HG03064 (cell line): ENCODE measurements at regions not wholly inside any gene's neighbourhood (a gene's known extent, or its start where the extent isn't known, plus 50 kb on each side); places are given as distances from the start of the nearest gene placed in this dataset.

ENCODE experiments used
- ATAC-seq: cut with Tn5 transposase; IDR thresholded peaks from one replicate; pipeline ENCODE4 v1.9.1; 2021; ENCODE audit warnings: low read depth; ENCODE audit not compliant: unreplicated experiment

DNA sequence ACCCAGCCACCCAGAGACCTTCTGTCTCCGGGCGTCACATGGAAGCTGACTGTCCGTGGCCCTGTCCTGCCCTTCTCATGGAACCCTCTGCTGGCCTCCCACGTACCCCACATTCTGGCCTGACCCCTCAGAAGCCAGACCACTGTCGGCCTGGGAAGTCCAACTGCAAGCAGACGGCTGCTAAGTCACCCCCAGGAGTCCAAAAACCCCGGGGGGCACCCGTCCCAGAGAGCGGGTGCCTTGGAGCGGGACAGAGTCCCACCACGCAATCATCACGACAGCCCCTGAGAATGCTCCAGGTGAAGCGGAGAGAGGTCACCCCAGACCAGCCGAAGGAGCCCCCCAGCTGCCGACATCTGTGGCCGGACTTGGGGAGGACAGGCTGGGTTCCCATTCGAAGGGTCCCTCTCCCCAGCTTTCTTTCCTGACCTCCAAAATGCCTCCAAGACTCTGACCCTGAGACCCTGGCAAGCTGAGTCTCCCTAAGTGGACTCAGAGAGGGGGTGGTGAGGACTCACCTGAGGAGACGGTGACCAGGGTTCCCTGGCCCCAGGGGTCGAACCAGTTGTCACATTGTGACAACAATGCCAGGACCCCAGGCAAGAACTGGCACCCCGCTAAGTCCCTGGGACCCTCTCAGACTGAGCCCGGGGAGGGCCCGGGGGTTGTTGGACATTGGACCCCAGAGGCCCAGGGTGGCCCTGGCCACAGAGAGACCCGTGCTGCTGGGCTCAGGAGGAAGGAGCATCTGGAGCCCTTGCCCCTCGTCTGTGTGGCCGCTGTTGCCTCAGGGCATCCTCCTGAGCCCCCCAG is 337.1 kb downstream of the TMEM121 start:
- ATAC-seq, result no peak

DNA sequence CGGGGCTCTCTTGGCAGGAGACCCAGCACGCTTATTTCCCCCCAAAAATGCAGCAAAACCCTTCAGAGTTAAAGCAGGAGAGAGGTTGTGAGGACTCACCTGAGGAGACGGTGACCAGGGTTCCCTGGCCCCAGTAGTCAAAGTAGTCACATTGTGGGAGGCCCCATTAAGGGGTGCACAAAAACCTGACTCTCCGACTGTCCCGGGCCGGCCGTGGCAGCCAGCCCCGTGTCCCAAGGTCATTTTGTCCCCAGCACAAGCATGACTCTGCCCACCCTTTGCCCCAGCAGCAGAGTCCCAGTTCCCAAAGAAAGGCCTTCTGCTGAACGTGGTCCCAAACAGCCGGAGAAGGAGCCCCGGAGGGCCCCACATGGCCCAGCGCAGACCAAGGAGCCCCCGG is 337.7 kb downstream of the TMEM121 start:
- ATAC-seq, result no peak

DNA sequence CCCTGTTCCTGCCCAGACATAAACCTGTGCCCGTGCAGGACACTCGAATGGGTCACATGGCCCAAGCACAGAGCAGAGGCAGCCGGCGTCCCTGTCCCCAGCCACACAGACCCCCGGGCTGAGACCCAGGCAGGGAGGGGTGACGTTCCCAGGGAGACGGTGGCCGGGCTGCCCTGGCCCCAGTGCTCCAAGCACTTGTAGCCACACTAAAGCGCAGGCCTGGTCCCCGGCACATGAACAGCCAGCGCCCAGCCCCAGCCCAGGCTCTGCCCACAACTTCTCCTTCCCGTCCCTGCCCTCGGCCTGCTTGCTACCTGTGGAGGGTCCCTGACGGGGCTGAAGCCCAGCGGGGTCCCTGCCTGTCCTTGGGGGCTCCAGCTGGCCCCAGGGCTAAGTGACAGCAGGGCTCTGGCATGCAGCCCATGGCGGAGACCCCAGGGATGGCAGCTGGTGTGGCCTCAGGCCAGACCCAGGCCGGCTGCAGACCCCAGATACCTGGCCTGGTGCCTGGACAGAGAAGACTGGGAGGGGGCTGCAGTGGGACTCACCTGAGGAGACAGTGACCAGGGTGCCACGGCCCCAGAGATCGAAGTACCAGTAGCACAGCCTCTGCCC is 338.4 kb downstream of the TMEM121 start:
- ATAC-seq, result no peak

DNA sequence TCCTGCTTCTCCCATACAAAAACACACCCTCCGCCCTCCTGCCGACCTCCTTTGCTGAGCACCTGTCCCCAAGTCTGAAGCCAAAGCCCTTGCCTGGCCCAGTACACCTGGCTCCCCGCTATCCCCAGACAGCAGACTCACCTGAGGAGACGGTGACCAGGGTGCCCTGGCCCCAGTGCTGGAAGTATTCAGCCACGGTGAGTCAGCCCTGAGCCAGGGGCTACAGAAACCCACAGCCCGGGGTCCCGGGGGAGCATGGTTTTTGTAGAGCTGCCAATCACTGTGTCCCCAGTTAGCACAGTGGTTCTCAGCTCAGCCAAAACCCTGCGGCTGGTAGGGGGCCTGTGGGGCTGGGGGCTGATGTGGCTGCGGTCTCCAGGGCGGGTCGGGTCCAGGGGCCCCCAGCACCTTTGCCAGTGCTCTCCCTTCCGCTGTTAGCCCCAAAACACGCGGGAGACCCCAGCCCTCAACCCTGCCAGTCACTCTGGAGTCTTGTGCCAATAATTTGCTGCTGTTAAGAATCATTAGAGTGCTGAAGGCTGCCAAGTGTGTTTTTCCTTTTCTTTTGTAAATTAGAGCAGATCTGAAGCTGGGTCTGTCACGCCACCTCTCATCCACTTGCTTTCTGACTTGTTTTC is 339.0 kb downstream of the TMEM121 start:
- no peak for ATAC-seq

DNA sequence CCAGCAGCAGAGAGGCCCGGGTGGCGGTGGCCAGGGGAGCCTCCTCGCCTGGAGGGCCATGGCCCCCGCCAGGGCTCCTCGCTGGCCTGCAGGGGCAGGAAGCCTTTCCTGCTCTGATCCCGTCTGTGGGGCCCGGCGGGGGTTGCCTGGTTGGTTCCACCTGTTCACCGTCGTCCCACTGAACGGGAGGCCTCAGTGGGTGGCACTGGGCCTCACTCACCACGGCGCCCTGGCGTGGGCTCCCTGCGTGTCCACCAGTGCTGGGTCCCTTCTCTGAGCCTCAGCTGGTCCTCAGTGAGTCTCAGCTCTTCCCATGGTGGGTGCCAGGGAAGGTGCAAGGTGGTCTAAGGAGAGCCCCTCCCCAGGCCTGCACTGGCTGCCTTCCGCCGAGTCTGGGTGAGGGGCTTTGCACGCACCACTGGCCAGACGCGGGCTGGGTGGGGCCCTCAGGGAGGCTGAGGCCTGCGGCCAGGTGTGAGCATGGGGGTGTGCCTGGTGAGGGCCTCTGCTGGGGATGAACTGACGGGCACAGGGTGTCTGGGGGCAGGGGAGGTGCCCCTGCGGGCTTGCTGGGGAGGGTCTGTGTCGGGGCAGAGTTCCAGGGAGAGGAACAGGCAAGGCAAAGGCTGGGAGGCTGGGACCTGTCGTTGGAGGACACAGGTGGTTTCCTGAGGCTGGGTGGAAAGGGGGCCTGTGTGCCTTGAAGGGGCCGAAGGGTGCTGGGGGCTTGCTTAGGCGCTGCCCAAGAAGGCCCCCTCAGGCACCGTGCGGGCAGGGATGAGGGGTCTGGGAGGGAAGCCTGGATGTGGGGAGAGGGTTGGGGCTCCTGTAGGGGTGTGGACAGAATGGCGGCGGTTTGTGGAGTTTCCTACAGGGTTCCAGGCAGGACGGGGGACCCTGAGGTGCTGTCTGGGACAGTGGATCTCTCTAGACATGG is 339.8 kb downstream of the TMEM121 start:
- ATAC-seq, result no peak

DNA sequence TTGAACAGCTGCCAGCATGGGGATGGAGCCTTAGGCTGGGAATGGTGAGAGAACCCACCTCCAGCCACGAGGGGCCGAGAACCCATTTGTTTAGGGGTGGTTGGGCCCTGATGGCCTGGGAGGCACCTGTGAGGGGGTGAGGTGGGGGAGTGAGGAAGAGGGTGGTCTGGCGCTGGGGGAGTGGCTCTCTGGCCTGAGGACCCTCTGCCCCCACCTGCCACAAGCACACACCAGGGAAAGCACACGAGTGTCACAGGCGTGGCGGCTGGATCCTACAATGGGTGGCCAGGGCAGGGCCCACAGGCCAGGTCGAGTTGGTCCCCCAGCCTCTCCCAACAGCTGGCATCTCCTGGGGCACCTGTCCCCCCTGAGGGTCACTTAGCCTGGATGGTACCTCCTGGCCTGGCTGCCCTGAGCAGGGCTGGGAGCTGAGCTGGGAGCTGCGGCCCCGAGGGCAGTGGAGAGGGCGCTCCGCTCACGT is 340.5 kb downstream of the TMEM121 start:
- no peak for ATAC-seq

DNA sequence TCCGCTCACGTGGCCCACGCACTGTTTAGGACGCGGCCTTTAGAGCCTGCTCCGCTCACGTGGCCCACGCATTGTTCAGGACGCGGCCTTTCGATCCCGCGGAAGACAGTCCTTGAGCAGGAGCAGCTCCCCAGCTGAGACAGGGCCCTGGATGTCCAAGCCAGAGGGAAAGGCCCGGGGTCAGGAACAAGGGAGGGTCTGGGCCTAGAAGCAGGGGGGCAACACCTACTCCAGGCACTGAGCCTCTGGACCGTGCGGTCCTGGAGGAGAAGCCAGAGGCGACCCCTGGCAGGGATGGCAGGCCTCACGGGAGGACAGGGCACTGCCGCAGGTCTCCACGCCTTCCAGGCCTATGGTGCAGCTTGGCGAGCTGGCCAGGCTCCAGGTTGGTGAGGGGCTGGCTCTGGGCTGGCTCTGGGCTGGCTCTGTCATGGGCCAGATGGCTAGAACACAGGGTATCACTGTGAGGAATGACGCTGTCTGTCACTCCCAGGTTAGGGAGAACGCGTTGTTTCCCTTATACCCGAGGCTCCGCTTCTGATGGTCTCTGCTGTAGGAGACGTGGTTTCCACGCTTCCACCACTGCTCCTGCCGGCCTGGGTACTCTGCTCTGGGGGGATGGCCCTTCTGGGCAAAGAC is 341.7 kb downstream of the TMEM121 start:
- no peak for ATAC-seq

DNA sequence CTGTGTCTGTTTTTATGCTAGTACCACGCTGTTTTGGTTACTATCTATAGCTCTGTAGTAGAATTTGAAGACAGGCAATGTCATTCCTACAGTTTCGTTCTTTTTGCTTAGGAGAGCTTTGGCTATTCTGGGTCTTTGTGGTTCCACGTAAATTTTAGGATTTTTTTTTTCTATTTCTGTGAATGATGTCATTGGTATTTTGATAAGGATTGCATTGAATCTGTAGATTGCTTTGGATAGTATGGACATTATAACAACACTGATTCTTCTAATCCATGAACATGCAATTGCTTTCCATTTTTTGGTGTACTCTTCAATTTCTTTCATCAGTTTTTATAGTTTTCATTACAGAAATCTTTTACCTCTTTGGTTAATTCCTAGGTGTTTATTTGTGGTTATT is 345.2 kb downstream of the TMEM121 start:
- no peak for ATAC-seq

DNA sequence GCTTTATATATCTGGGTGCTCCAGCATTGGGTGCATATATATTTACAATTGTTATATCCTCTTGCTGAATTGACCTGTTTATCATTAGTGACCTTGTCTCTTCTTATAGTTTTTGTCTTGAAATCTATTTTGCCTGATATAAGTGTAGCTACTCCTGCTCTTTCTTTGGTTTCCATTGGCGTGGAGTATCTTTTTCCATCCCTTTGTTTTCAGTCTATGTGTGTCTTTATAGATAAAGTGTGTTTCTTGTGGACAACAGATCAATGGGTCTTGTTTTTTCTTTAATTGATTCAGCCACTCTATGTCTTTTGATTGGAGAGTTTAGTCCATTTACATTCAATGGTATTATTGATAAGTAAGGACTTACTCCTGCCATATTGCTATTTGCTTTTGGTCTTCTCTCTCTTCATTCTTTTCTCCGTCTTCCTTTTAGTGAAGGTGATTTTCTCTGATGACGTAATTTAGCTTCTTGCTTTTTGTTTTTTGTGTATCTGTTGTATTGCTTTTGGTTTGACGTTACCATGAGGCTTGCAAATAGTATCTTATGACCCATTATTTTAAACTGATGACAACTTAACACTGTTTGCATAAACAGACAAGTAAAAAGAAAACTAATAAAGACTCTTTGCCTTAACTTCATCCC is 347.6 kb downstream of the TMEM121 start:
- ATAC-seq, result no peak

DNA sequence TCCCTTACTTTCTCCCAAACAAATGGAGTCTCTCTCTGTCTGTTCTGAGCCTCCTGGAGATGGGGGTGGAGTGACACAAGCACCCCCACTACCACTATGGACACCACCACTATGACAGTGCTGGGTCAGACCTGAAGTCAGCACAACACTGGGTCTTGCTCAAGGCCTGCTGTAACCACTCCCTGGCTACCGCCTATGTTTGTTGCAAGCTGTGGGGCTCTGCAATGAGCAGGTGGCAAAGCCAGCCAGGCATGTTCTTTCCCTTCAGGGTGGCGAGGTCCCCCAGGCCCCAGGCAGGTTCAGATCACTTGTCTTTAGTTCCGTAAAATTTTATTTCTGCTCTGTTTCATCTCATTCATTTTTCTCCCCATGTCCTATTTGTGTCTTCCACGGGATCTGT is 349.8 kb downstream of the TMEM121 start:
- ATAC-seq, result no peak

DNA sequence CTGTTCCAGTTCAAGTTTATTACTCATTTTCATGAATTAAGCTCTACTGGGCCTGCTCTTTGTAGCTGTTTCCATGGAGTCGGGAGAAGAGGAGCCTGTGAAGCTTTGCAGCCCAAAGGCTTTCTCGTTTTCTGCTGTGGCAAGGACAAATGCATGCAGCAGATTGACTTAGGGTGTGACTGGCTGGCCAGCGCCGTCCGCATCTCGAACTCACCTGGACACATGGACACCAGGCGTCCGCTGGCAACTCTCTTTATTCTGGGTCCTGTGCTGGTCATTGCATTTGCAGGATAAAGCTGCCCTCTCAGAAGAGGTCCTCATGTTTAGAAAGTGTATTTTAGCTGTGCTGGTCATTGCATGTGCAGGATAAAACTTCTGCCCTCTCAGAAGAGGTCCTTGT is 350.4 kb downstream of the TMEM121 start:
- ATAC-seq, result no peak

DNA sequence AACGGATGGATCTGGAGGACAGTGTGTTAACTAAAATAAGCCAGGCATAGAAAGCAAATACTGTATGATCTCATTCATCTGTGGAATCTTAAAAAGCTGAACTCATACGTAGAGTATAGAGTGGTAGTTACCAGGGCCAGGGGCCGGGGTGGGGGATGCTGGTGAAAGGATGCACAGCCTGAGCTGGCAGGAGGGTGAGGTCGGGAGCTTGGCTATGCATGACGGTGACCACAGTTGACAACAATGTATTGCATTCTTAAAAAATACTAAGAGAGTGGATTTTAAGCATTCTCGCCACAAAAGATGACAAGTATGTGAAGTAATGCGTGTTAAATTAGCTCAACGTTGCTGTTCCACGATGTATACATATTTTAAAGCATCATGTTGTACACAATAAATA is 351.3 kb downstream of the TMEM121 start:
- no peak for ATAC-seq

DNA sequence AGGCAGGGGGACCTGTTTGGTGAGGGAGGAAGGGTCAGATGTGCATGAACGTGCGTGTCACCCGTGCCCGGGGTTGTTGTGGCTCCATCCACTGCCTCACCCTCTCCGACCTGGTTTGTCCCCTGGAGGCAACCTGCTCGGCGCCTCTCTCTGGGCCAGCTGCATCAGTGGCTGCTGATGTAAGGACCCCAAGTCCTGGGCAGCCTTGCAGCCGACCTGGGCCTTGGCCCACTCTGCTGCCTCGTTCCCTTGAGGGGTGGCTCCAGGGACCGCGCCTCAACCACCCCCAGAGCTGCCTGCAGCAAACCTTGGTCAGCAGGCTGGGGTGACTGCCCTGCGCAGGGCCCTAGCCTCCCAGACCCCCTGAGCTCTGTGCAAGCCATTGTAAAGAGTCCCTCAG is 351.7 kb downstream of the TMEM121 start:
- ATAC-seq, result no peak

DNA sequence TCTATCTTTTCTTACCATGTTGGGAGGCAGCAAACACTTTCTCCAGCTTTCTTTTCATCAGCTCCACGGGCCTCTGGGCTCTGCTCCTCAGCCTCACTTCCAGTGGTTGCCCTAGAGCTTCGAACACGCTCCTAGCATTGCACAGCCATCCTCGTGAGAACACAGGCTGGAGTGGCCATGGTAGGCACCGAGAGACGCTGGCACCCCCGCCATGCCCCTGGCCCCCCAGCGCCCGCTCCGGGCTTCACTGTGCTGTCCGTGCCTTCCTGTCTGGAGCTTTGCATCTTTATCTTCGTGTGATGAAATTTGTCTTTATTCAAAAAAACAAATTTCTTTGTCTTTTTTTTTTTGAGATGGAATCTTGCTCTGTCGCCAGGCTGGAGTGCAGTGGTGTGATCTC is 352.2 kb downstream of the TMEM121 start:
- ATAC-seq, result no peak

DNA sequence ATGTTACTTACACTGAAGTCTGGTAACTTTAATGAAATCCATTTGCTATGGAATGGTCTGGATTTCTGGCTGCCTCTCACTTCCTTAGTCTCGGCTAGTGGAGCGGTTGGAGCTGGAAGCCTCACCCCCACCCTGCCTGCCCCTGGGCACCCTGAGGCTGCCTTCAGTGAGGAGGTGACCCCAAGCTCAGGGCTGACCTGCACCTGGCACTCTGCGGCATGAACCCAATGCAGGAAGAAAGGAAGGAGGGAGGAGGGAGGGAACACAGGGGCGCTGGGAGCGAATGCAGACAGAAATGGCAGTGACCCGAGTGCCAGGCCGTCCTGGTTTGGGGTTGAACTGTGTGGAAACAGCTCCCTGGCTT is 353.1 kb downstream of the TMEM121 start:
- no peak for ATAC-seq

DNA sequence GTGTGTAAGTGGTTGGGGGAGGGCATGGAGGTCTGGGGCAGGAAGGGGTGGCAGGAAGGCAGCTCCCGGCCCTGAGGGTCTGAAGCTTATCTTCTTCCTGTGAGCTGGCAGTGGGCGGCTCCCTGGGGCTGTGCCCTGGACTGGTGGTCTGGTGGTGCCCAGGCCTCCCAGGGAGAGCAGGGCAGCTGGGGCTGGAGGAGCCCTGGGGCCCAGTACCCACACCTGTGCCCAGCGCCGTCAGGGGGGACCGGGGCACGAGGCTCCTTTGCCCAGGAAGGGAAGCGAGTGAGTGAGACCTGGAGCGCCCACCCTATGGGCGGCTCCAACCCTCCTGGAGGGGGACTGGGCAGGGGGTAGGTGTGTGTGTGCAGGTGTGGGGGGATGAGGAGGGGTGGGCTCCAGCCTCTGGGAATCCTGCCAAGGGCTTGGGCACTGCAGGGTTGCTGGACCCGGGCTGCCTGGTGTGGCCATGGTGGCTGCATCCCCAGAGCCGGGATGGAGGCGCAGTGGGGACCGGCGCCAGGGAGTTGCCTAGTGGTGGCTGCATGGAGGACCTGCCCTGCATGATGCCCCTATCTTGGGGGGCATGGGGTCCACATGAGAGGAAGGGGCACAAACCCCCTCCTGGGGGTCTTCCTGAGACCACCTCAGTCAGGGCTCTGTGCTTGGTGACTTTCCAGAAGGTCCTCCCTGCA is 353.6 kb downstream of the TMEM121 start:
- ATAC-seq, result no peak

DNA sequence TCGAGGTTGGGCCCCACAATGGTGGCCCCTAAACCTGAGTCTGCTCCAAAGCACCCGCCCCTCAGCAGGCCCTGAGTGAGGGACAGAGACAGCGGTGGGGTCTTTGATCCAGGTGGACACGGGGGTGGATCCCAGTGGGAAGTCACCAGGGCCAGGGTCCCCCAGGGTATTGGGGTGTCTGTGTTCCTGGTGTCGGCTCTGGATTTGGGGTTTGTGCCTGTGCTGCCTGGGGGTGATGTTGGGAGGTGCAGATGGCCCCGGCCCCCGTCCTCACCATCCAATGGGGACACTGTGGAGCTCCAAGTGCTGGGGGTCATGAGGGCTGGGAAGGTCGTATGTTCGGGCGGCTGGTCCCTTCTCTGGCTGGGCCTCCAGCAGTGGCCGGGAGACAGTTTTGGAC is 354.2 kb downstream of the TMEM121 start:
- ATAC-seq, result no peak

DNA sequence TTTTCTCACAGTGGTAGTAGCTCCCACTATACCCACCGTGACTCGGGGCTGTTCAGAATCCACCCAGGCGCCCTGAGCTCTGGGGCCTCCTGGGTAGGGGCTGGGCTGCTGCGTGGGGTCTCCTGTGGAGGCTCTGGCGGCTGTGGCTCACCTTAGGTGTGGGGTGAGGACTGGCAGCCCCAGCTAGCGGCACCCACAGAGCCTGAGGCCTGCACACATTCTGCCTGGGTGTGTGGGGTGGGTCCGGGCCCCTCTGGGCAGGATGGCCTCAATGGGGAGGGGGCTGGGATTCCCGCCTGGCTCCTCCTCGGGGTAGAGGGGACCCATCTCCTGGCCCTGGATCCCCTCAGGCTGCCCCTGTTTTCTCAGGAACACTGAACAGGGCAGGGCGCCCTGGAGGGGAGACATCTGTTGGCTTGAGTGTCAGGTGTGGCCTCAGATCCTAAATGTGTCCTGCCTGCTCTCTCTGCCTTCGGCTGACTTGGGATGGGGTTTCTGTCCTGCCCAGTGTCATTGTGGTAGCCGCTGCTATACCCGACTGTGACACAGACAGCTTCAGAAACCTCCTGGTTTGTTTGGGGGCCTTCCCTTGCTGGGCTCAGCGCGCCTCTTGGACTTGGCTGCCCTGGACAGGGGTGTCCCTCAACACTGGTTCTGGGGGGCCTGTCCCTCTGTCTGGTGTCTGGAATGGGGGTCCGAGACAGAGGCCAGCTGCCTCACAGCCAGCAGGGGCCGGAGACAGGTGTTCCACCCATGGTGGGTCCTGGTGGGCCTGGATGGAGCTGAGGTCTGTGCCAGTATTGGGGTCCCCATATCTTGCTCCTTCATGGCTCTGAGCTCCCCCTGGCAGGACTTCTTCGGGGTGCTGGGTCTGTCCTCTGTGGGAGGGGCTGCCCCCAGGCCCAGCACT is 354.9 kb downstream of the TMEM121 start:
- no peak for ATAC-seq
